ENCODE measurements at regions not wholly inside any gene's neighbourhood (a gene's known extent, or its start where the extent isn't known, plus 50 kb on each side); places are given as distances from the start of the nearest gene placed in this dataset.
"Not testable (repeated sequence)": the region's sequence is repeated elsewhere in the genome, so short reads cannot be mapped to it uniquely, and the experiment has no call there.

GRCh38 chr7:20083781-20084180 is 133.4 kb downstream of the MACC1 start:
- peak; percentile 70 to 88 (median 80) for DNase-seq

- no peak for DNase-seq
Measured at GRCh38 chr7:20079080-20079479, 138.1 kb downstream of the MACC1 start.

GRCh38 chr7:20076835-20077234 is 140.3 kb downstream of the MACC1 start:
- DNase-seq, result no peak

GRCh38 chr7:20075992-20076820 is 141.0 kb downstream of the MACC1 start:
- no peak for DNase-seq

- DNase-seq, result no peak
Measured at GRCh38 chr7:20075440-20075839, 141.7 kb downstream of the MACC1 start.

- DNase-seq, result not testable (repeated sequence)
Measured at GRCh38 chr7:20068004-20068403, 149.2 kb downstream of the MACC1 start.

DNA sequence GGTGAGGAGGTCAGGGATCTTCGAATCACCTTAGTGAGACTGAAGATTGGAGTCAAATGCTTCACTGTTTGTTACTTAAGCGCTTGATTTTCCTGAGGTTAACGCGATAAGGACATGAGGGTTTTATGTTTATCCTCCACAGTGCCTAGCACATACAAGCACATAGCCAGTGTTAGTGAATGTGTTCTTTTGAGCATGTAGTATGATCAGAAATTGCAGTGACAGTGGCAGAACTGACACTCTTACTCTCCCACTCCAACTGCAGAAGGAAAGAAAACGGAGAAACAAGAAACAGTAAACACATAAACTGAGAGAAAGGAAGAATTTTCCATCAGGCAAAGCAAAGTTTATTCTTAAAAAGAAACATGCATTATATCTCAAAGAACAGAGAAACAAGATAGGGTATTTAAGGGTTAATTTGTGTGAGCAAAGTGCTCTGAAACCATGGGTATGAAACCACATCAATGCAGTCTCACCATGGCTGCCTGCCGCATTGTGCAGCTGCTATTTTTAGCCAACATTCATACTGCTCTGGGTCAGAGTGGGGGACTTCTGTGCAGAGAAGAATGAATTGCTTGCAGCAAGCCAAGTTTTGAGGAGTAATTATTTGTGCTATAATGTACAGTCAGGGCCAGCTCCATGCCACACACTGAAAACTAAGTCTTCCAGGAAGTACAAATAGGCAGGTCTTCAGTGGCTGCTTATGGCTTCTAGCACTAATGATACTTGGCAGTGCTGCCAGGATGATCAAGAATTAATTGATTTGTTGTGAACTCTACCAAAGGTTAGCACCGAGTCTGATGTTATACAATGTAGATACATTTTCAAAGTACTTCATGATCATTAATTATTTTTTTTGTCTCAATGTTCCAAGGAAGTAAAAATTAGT is 152.0 kb downstream of the MACC1 start:
- DNase-seq, result no peak

DNA sequence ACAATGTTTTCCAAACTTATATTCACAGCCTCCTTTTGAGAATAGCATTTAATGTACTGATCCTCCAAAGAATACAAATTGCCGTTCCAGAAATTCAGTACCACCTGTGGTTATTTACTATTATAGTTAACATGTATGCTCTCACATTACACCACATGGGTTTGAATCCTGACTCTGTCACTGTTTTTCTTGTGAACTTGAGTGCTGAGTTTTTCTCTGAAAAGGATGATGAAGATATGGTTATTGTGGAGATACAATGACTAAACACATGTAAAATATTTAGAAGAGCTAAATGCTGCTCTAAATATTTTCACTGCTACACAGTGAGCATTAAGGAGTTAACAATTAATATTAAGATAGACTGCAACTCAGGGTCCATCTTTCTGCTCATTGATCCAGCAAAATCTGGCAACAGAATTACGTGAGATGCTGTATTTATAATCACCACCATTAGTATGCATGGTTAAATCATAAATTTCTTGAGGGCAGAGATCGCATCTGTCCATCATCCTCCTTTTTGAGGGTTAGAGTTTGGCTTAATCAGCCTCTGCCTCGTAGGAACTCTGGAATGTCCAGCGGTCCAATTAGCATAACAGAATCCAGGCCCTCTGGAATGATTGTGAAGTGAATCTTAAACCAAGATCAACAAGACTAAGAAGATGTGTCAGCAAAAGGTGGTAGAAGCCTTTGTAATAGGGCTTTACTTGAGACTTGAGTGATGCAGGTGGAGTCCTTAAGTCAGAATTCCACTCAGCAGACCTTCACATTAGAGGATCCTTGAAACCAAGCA is 152.8 kb downstream of the MACC1 start:
- no peak for DNase-seq

- no peak for DNase-seq
Measured at GRCh38 chr7:20063644-20064043, 153.5 kb downstream of the MACC1 start.

- no peak for DNase-seq
Measured at GRCh38 chr7:20062932-20063331, 154.3 kb downstream of the MACC1 start.

GRCh38 chr7:20053334-20054104 is 163.7 kb downstream of the MACC1 start:
- DNase-seq, result no peak

DNA sequence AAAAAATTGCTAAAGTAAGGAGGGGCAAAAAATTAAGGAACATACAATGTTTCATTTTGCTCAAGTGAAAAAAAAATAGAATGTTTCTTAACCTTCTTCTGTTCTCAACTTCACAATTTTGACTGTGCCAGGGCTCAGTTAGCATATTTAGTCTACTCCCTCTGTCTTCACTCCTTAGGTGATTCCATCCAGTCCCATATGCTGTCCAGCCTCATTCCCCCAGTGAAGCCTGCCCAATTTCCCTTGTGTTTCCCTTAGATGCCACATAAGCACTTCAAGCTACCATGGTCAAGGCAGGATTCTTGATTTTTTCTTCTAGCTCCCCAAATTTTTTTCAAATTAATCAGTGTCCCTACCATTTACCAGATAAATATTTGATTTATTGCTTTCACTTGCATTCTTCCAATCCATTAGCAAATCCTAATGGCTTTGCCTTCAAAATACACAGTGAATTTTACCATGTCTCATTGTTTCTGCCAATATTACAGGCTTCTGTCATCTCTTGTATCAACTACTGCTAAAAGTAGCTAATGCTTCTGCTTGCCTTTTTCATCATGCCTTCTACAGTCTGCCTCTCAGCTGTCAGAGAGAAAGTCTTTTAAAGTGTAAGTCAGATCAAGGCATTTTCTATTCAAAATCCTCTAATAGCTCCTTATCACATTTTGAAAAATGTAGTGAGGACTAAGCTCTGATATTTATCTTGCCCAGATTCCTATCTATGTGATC is 166.8 kb downstream of the MACC1 start:
- no peak for DNase-seq

DNA sequence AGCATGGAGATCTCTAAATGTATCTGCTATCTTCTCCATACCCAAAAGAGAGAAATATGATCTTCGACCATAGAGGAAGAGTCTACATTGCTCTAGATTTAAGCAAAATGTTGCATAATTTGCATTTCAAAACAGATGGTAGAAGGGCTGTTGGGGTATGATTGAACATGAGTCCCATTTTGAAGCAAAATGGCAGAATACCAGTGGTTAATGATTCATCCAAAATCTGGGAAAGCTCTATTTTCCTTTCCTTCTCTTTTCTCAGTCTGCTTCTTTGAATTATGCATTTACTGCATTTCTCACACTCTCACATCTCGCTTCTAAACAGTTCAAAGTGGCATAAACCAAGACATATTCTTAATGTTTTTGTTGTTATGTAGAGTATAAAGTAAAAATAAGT is 178.5 kb downstream of the MACC1 start:
- DNase-seq, result no peak

- no peak for DNase-seq
Measured at GRCh38 chr7:20035279-20035875, 181.8 kb downstream of the MACC1 start.

- DNase-seq, result peak; percentile 64 to 86 (median 74)
Measured at GRCh38 chr7:20033621-20034400, 183.4 kb downstream of the MACC1 start.

DNA sequence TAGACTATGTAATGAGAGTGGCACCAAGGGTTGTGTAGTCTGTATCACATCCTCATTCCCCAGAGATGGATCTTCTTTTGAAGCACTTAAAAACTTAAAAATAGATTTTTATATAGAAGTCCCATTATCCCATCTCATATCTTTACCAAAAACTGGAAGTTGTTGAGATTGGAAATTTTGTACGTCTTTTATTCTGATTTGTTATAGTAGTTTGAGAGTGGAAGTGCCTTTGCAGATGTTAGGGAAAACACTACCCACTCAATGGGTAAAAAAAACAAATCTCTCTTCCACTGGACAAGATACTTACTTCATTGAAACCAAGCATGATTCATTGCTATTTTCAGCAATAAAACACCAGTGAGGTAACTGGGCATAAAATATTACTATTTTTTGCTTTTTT is 184.4 kb downstream of the MACC1 start:
- peak in 2 of 4 experiments; percentile 62 to 76 for DNase-seq

GRCh38 chr7:20030915-20031362 is 186.2 kb downstream of the MACC1 start:
- DNase-seq, result peak; percentile 42 to 73 (median 58)

GRCh38 chr7:20030417-20030816 is 186.8 kb downstream of the MACC1 start:
- DNase-seq, result peak in 2 of 4 experiments; percentile 27 to 28

- DNase-seq, result no peak
Measured at GRCh38 chr7:20026762-20027161, 190.4 kb downstream of the MACC1 start.

DNA sequence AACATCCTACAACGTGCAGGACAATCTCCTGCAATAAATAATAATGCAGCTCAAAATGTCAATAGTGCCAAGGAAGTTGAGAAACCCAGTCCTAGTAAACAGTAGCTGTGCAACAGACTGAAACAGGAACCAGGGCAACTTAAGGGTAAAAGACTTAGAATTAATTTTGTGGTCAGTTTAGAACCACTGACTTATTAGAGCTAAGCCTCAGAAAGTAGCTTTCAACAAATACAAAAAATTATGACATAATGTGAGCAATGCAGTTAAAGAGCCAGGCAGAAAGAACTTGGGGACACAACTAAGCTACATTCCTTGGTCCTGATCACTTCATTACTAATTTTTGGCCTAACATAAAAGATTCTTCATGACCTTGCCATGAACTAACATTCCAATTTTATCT is 195.4 kb downstream of the MACC1 start:
- DNase-seq, result peak; percentile 48 to 82 (median 69)
